HTR-8/SVneo (cell line): ENCODE measurements at regions not wholly inside any gene's neighbourhood (a gene's known extent, or its start where the extent isn't known, plus 50 kb on each side); places are given as distances from the start of the nearest gene placed in this dataset.
"Not testable (repeated sequence)": the region's sequence is repeated elsewhere in the genome, so short reads cannot be mapped to it uniquely, and the experiment has no call there.

Experiments
- DNase-seq: peaks from one replicate; pipeline ENCODE4 v3.0.0; 2011; ENCODE audit warnings: low spot score, mixed read lengths; ENCODE audit not compliant: insufficient read length
- FAIRE-seq: peaks from 2 replicates; lab custom pipeline; 2011; peaks lifted over from hg19 to GRCh38; lab: Jason Lieb, UNC

DNA sequence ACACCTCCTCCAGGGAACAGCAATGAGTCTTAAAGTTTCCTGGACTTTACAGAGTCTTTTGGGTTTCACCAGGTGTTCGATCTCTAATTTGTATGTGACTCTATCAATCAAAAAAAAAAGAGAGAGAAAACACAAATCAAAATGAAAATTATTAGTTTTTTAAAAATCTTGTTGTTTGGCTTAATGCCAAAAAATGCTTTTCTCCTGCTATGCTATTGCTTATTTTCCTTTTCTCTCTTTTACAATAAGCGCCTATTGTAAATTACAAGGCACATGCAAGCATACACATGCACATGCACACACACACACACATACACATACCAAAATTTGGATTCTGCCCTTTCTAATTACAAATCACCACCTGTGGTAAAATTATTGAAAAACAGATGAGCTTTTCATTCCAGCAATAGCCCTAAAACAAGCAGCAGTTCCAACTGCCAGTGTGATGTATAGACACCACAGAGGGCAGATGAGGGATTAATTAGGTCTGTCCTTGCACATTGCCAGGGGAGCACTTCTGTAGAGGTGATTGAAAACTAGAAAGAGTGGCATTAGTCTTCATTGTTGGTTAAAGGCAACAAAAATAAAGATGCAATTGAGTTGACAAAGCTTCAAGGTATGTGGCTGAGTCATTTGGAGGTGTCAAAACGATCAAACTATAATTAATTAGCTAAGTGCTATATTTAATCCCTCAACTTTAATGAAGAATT, 631.7 kb downstream of the TFAP2B start:
- no peak for DNase-seq
- FAIRE-seq = no peak

- no peak for DNase-seq
- no peak for FAIRE-seq
Measured at GRCh38 chr6:51450958-51451357, 632.3 kb downstream of the TFAP2B start.

DNA sequence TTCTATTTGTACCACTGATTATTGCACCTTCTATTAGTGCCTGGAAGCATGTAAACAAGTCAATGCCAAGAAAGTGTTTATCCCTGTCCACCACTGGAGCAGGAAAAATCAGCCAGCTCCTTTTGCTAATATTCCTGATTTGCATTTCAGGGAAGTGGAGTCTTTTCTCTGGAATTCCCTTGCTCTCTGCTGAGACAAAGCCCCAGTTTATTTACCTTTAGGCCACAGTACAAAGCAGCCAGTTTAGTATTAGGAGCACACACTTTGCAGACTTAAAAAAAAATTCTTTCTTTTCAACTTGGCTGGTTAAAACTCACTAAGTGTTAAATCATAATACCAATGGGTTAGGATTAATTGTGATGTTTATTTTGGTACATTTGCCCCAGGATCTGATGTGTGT, 631.1 kb downstream of the PKHD1 start:
- DNase-seq (no peak), FAIRE-seq (no peak)

- no peak for DNase-seq
- FAIRE-seq = no peak
Measured at GRCh38 chr6:51459958-51460357, 627.5 kb downstream of the PKHD1 start.

DNA sequence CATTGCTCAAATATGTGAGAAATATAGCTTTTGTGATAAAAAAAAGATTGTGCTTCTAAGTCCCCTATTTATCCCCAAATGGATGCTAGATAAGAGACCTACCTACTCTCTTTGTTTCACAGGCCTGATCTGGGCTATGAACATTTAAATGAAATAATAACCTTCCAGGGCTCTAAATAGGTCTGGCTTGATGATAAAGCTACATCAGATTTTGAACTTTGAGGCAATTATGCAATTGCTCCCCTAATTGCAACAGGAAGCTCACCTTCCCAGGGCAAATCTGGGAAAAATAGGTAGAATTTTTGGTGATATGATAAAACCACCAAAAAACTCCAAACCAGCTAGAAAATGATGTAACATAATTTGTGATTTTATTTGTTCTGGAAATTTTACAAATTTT, 624.5 kb downstream of the PKHD1 start:
- DNase-seq = no peak
- no peak for FAIRE-seq

DNA sequence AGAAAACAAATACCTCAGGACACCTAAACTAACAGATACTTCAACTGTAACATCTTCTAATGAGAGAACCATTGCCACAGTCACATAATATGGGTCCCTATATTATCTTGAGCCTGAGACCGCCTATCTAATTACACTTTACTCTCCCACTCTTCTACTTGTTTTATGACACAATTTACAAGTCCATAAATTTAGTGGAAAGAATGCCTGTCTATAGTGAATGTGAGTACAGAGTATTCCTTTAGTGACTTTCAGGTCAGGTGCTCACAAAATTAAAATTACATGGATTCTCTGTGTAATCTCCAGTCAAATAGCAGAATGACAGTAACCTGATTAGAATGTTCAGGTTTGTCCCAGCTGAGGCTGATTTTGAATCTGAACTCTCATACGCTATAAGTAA, 624.1 kb downstream of the PKHD1 start:
- FAIRE-seq = no peak
- no peak for DNase-seq

GRCh38 chr6:51464956-51465355, 622.5 kb downstream of the PKHD1 start:
- FAIRE-seq (no peak), DNase-seq (no peak)

DNA sequence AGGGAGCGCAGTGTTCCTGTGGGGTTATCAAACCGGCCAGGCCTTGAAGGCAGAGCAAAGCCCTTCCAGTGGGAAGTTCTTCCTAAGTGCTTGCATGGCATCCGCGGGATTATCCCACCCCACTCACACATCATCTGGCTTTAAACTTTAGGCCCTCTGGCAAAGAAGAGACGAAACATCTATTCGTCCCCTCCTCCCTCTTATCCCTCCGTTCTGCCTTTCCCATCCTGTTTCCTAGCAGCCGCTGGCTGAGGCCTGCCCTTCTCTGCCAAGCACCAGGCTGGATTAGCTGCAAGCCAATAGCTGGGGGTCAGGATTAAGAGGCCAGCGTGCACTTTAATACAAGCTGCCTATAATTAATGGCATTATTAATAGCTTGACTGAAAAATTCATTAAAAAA, 621.0 kb downstream of the PKHD1 start:
- FAIRE-seq (no peak), DNase-seq (no peak)

DNA sequence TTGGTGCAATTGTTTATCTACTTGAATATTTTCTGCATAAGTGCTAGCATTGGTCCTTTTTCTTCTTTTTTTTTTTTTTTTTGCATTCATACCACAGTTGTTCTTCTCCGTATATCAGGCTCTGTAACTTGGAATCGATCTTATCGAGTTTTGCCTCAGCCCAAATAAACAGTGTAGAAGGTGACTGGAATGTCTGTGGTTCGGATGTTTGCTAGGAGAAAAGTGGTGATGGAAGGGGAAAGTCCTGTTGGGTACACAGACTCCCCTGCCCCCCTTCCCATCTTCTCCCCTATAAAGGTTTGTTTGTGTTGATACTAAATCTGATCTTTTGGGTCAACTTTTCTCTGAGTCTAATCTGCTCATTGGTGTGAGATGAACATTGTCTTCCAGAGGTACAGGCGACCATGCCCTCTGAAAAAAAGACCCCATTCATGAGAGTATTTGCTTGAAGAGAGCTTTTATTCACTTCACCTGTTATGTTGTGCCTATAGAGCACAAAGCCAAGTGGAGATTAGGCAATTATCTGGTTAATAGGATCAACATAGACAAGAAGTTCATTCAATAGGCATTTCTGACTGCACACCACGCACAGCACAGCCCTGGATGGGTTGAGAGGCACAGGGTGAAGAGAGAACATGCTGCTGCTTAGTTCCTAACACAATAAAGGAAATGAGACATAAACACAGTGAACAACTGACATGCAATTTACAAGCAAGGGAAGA, 620.0 kb downstream of the PKHD1 start:
- DNase-seq (no peak), FAIRE-seq (no peak)

DNA sequence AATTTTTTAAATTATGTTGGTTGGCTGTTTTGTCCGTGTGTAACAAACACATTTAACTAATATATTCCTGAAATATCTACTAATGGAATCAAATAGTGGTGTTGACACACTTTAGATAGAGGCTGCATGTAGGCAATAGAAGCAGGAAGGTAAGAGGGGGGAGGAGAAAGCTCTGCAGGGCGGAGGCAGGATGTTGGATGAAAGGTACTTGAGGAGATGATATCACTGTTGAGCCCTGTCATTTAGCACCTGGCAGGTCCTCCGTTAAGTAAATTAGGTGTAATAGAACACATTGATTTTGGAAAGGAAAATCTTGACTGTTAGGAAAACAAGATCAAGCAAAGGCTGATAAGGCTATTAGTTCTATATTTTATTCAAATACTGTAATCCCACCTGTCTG, 618.7 kb downstream of the PKHD1 start:
- FAIRE-seq (no peak), DNase-seq (no peak)

DNA sequence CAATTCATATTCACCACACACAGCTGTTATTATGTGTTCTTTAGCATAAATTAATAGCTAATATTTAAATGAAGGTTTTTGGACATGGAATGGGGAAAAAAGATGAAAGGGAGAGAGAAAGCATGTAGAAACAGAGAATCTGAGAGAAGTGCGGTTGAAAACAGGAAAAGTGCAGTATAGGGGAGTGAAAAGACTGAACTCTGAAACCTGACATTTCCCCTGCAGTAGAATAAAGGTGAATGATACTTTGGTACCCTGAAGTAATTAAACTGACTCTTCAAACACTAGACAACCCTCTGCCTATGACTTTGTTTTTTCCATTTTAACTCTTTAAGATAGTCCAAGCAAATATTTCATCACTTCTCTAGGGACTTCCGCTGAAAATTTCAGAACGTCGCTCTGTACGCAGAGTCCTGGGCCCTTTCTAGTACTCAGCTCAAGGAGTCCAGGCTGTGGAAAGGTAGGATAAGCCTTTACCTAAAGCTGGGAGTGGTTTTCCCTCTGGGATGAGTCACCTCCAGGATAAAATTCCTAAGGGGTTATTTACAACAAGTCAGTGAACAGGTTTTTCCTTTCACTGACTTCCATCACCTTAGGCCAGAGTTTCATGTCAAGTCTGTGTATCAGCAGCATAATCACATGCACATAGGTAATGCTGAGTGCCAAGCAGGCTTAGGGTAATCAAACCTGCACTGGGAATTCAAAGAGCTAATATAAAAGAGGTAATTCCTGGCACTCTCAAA, 614.5 kb downstream of the PKHD1 start:
- DNase-seq = no peak
- FAIRE-seq = no peak

GRCh38 chr6:51474022-51474975, 613.1 kb downstream of the PKHD1 start:
- DNase-seq (no peak), FAIRE-seq (no peak)

DNA sequence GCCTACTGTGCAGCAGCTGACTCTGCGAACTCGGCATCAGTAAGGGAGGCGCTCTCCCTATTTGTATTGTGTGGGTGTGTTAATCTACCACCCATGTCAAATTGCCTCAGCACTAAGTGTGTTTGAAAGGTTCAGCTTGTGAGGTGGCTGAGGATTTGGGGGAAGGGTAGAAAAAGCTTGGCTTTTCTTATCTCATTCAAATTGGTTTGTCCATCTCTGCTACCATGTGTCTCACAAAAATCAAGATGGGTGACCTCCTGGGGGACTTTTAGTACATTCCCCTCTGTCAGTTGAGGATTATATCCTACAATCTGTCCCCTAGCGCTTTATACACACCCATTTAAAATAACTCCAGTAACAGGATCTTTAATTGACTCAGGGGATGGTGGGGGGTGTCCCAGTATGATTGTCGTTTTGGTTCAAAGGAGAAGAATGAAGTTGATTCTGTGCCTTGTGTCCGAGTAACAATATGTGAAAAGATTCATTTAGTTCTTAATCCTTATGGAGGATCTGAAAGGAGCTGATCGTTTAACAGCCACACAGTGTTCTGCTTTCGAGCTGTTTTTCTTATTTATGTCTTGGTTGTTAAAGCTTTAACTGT, 609.6 kb downstream of the PKHD1 start:
- FAIRE-seq (no peak), DNase-seq (no peak)

DNA sequence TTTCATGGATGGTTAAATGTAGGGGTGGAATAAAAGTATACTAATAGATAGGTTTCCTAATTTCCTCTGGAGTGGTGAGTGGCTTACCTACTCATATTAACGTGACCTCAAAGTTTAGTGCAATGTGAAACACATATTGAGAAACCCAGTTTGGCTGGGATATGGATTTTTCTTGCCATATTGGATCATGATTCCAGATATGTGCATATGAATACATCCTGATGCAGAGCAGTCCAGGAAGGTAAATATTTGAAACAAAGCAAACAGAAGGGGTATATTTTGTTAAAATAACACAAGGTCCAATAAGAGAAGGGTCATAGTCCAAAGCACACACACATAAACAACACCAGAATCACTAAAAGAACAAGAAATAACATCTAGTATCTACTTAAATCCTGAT, 608.1 kb downstream of the PKHD1 start:
- DNase-seq (no peak), FAIRE-seq (no peak)

GRCh38 chr6:51480040-51480439, 607.4 kb downstream of the PKHD1 start:
- FAIRE-seq (no peak), DNase-seq (no peak)

DNA sequence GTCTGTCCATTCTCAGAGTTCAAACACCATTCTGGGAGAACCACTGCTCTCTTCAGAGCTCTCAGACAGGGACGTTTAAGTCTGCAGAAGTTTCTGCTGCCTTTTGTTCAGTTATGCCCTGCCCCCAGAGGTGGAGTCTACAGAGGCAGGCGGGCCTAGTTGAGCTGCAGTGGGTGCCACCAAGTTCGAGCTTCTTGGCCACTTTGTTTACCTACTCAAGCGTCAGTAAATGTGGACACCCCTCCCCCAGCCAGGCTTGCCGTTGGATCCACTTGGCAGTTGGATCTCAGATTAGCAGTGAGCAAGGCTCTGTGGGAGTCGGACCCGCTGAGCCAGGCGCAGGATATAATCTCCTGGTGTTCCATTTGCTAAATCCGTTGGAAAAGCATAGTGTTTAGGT, 601.5 kb downstream of the PKHD1 start:
- DNase-seq, FAIRE-seq: not testable (repeated sequence)

GRCh38 chr6:51487937-51488336, 599.5 kb downstream of the PKHD1 start:
- FAIRE-seq (no peak), DNase-seq (no peak)

GRCh38 chr6:51489133-51489532, 598.3 kb downstream of the PKHD1 start:
- FAIRE-seq = no peak

GRCh38 chr6:51490101-51490500, 597.3 kb downstream of the PKHD1 start:
- DNase-seq = no peak
- FAIRE-seq = no peak

More at GRCh38 chr6:51489133-51489532, 598.3 kb downstream of the PKHD1 start:
- DNase-seq = no peak

DNA sequence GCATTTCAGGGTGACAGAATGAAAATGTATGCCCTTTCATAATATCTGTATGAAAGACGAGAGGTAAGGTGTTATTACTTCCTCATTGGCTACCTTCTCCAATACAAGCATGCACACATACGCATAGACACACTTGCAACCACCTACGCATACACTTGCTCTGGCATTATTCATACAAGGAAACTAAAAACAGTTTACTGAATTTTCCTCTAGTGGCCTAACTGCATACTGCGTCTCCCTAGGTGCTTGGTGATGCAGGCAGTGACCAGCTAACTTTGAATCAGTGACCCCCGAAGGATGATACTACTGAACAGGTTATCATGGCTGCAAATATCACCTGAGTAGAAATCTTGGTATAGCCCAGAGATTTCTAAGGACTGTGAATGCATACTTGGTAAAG, 593.1 kb downstream of the PKHD1 start:
- no peak for FAIRE-seq

More for the DNA sequence above, 593.1 kb downstream of the PKHD1 start:
- no peak for DNase-seq
